GM18858 (cell line): ENCODE measurements at regions not wholly inside any gene's neighbourhood (a gene's known extent, or its start where the extent isn't known, plus 50 kb on each side); places are given as distances from the start of the nearest gene placed in this dataset.

Experiments
- ATAC-seq: cut with Tn5 transposase; IDR thresholded peaks from one replicate; pipeline ENCODE4 v1.9.1; 2021; ENCODE audit not compliant: unreplicated experiment

DNA sequence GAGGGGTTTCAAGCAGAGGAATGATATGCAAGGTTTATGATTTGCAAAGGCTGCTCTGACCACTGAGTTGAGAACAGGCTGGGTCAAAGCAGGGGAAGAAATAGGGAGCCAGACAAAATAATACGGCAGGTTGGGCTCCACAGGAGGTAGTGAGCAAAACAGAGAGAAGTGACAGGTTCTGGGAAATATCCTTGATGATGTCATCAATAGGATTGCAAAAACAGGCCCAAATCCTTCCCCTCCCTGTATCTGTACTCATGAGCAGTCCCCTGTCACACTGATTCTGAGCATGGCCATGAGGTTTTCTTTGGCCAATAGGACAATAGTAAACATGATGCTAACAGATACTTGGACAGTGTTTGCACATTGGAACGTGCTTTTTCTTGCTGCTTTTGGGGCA is 471.8 kb upstream of the BRINP1 start:
- ATAC-seq: no peak

DNA sequence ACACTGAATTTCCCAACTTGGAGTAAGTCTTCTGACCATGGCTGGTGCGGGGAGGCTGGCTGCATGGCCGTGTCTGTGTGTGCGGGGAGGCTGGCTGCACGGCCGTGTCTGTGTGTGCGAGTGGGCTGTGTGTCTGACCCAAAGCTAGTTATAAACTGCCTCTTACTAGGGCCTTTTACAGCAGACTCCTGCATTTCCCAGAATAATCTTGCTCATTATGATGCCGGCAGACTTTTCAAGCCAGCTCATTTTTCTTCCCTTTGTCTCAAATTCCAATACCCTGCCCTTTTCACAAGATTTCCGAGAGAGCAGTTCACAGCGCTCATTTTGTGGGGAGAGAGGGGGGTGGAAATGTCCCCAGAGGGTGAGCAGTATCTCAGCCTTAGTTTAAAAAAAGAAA is 470.7 kb upstream of the BRINP1 start:
- ATAC-seq: no peak

DNA sequence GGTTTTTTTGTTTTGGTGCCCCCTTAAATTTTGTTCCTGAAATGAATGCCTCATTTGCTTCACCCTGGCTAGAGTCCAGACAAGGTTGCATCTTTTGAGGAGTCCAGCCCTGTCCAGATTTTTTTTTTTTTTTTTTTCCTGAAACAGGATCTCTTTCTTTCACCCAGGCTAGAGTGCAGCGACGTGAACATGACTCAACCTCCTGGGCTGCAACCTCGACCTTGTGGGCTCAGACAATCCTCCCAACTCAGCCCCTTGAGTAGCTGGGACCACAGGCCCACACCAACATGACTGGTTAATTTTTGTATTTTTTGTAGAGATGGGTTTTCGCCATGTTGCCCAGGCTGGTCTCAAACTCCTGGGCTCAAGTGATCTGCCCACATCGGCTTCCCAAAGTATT is 469.0 kb upstream of the BRINP1 start:
- ATAC-seq: no peak

DNA sequence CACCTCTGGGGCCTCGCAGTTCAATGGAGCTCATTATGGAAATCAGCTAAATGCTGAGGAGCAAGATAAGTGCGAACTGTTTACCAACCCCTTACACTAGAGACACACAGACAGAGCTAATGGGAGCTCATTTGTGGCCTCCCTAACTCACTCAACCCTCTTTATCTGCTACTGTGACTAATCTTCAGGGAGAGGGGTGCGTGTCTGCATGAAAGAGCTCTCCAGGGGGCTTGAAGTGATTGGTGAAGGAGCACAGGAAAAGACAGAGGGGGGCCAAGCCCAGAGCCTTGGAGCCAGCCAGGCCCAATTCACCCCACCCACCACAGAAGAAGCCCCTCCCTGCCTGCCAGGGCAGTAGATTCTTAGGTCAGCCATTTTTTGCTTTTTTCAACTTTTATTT is 466.8 kb upstream of the BRINP1 start:
- ATAC-seq: no peak

- no peak for ATAC-seq
Observed at GRCh38 chr9:119834064-119834620, 464.9 kb upstream of the BRINP1 start.

DNA sequence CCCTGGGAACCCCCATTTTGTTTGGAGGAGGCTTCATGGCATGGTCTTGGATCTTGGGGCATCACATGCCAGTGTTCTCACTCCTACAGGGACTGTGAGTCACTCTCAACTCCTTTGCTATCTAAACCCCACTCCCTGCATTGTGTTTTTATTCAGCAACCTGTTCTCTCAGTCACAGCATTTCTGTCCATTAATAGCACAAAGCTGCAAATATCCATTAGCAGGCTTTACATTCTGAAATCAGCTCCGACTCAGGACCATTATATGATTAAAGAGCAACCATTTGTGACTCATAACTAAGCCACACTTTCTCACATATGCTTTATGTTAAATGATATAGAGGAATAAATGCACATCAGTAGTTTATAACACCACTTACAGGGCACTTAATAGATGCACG is 462.1 kb upstream of the BRINP1 start:
- ATAC-seq: no peak

DNA sequence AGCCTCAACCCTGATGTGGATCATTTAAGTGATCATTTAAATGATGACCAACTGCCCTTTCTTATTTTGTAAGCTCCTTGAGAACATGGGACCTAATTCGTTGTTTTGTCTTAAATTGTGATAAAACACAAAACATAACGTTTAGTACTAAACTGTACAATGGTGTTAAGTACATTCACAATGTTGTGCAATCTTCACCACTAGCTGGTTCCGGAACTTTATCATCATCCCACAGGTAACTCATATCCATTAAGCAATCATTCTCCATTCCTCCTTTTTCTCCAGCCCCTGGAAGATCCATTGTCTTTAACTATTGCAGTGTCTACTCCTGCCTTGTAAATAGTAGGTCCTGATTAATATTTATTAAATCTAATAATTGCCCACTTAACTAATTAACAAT is 460.5 kb upstream of the BRINP1 start:
- no peak for ATAC-seq

- no peak for ATAC-seq
Observed at GRCh38 chr9:119829186-119829585, 460.0 kb upstream of the BRINP1 start.

- ATAC-seq: no peak
Observed at GRCh38 chr9:119827526-119827925, 458.3 kb upstream of the BRINP1 start.

DNA sequence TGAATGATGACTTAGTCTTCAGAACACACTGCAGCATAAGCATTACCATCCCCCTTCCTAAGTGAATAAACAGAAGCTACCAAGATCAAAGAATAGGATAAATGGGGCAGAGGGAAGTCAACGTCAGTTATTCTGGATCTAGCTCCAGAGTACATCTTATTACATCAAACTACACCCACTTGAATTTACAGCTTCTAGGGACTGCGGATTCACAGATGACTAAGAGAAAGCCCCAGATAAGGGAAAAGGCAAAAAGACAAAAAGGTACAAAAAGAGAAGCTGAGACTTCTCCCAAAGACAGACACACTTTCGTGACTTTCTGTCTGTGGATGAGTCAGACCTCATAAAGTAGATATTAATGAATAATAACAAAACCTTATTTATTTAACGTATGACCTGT is 457.9 kb upstream of the BRINP1 start:
- no peak for ATAC-seq

GRCh38 chr9:119818726-119819435 is 449.6 kb upstream of the BRINP1 start:
- no peak for ATAC-seq

DNA sequence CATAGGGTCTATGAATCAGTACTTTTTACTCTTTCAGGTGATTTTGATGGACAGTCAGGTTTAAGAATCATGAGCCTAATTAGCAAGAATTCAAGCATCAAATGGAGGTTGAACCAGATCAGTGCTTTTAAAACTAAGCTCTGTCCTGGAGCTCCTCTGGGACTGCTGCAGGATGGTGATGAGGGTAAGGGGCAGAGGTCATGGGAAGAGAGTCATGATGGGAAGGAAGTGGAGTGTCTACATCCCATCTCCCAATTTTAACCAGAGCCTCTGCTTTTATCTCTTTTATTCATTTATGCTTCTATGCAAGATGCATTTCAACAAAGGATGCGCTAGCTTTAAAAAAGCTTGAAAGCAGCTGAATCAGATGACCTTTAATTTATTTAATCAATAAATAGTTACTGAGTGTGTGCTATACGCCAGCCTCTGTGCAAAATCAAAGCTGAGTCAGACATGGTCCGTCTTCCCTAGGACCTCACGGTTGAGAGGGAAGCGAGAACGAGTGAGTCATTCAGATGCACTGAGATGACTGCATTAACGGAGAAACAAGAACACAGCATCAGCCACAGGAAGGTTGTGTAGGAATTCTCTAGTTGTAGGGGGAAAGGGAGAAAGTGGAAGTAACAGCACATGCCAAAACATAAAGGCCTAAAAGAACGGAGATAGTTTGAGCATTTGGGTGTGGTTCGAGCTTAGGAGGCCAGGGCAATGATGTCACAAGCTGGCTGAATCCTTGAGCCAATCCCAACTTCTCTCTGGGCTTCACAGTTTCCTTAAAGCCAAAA is 441.6 kb upstream of the BRINP1 start:
- no peak for ATAC-seq

DNA sequence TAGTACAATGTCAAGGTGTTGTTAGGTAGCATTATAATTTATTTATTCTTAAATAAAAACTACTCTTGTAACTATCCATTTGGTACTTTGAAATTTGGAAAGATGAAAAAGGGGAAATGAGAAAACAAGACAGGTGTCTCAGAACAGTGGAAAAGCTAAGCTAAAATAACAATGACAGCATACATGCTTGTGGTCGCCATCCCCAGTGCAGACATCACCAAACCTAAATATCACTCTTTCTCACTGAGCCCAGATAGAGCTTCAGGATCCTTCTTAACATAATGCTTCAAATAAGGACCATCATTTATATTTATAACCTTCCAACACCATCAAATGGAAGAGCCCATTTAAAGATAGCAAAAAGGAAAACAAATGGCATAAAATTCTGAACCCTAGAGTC is 434.4 kb upstream of the BRINP1 start:
- no peak for ATAC-seq

DNA sequence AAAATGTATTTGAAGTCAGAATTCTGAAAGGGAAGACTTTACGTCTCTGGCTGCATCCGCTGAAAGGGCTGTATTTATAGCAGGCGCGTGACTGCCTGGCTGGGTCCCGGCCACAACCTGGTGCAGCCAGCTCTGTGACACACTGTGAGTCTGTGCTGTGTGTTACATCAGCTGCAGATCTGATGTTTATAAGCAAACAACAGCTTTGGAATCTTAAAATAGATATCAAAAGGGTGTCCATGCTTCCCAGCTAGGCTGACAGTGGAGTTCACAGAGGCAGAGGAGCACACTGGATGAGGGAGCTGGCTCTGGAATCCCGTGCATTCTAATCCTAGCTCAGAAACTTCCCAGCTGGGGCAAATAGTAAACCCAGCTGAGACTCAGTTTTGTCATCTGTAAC is 433.4 kb upstream of the BRINP1 start:
- ATAC-seq: no peak

DNA sequence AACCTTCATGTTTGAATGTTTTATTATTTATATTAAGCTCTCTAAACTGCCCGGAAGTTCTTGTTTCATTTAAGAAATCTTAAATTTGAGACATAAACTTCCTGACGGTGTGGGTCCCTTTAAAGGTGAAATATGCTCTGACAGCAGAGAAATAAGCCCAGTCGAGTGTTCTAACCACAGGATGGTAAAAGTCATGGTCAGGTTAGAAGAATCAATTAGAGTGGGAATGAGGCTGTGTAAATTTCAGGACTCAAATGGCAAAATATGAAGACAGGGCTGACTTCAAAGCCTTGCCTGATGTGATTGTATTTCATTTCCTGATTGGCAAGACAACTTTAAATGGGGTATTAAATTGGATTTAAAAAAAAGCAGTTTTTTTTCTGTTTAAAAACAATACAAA is 432.9 kb upstream of the BRINP1 start:
- no peak for ATAC-seq

DNA sequence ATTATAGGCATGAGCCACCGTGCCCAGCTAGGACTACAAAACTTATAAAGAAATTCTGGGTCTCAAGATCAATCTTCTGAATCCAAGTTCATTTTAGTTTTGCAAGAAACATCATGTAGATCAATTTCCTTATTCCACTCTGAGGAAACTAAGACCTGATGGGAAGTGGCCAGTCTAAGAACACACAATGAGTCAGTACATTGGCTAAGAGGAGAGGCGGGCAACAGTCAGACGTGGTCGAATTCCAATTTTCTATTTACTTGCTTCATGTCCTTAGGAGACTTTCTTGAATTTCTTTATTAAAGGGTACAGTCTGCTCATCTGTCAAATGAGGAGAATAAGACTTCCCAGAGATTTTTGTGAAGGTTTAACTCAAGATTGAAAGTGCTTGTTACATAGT is 432.1 kb upstream of the BRINP1 start:
- ATAC-seq: no peak

- ATAC-seq: no peak
Observed at GRCh38 chr9:119795395-119795794, 426.2 kb upstream of the BRINP1 start.

GRCh38 chr9:119794836-119795235 is 425.6 kb upstream of the BRINP1 start:
- no peak for ATAC-seq

GRCh38 chr9:119793218-119793617 is 424.0 kb upstream of the BRINP1 start:
- no peak for ATAC-seq

- no peak for ATAC-seq
Observed at GRCh38 chr9:119792242-119792641, 423.0 kb upstream of the BRINP1 start.

- ATAC-seq: no peak
Observed at GRCh38 chr9:119789987-119790386, 420.8 kb upstream of the BRINP1 start.

DNA sequence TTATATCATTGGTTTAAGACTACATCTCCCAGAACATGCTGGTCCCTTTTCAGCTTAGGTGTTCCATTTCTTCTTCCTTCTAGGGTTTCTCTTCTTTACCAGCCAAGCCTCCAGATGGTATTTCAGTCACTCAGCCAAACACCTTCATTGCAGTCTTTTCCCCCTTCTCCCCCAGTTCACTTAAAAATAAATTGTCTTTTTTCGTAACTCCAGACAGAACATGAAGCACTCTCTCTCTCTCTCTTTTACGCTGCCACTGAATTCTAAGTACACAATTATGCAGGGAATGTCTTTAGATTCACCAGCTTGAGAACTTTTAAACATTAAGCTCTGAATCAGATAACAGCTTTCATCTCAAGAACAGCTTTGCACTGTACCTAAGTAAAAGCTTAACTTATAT is 419.7 kb upstream of the BRINP1 start:
- ATAC-seq: no peak
